Eye (tissue), 1 donor: ENCODE measurements at regions not wholly inside any gene's neighbourhood (a gene's known extent, or its start where the extent isn't known, plus 50 kb on each side); places are given as distances from the start of the nearest gene placed in this dataset.

ENCODE experiments used
- DNase-seq: peaks from one replicate; pipeline ENCODE4 v3.0.0-alpha.2; 2015

DNA sequence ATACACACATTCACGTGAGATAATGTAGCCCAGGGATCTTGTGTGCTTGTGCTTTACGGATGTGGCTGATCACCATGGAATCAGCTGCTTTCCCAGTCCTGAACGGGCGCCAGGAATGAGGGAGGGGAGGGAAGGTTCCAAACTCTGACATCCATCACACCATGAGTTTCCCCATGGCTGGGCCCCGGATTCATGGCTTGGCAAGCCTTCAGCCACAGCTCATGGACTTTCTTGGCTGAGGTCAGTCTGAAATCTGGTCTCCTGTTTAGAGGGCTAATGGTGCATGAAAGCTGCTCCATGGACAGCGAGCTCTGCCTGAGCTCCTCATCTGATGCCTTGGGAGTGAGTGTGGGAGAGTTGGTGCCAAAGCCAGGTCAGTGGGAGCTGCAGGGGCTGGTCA is 767.6 kb upstream of the EEF2KMT start:
- DNase-seq: no peak

DNA sequence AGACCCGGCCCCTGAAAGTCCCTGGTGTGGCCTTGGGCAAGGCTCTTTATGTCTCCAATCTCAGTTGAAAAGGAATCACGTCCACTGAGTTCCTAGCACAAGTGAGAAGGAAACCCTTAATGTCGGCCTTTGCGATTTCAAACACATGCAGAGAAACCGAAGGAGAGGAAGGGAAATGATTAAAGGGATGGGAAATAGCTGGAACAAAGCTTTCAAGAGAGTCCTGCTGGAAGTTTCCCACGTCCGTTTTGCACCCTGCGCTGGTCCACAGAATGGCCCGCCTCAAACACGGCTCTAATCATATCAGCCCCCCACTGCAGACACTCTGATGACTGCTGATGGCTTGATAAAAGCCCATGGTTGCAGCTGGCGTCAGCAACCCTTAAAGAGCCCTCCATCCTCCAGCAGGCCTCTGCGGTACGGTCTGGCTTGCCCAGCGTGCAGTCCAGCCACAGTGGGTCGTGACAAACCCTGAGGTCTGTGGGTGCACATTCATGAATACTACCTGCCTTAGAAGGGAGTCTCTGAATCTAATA is 765.5 kb upstream of the EEF2KMT start:
- DNase-seq: no peak

GRCh38 chr16:5862103-5862840 is 764.7 kb upstream of the EEF2KMT start:
- DNase-seq: no peak

DNA sequence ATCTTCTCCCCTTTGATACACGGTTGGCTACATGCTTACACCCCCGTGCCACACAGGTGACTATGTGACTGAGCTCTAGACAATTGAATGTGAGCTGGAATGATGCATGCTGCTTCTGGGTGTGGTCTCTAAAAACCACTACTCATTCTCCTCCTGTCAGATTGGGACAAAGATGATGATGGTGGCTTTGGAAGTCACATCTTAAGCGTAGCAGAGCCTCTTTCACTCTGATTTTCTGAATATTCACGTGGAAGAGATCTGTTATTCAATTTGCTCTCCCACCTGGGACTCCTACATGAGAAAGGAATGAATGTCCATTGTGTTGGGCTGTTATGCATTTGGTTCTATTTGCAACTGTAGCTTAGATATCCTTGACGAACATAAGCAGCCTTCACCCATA is 763.6 kb upstream of the EEF2KMT start:
- DNase-seq: no peak

DNA sequence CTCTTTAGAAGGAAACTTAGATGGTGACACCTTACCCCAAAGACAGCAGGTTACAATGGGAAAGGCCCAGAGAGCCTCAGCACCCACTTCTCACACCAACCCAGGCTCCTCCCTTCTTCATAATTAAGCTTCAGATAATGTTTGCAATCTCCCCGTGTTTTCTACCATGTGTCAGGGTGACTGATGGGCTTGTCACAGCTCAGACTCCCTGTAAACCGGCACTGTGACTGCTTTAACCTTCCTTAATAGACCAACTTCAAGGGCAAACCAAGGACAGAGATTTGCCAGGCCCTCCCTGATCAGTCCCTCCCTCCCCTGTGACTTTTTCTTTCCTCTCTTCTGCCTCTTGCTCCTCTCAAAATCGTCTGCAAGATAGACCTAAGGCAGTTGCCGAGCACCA is 760.6 kb upstream of the EEF2KMT start:
- DNase-seq: no peak

- DNase-seq: no peak
These were observed 756.4 kb upstream of the EEF2KMT start for GRCh38 chr16:5854027-5854426.

DNA sequence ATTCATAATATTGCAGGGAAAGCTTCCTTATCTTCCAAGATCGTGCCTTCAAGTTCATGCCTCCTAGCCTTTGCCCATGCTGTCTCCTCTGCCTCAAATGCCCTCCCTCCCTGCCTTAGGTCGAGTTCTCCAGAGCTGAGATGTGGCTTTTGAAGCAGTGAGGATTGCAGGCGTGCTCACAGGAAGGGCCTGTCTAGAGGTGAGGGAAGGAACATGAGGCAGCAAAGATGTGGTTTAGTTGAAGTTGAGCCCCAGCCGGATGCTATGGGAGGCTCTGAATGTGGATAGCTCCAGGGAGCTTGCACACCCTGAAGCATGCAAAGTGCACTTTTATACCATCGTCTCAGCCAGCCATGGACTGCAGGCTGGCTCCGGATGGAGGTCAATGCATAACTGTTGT is 754.6 kb upstream of the EEF2KMT start:
- no peak for DNase-seq

- no peak for DNase-seq
These were observed 753.9 kb upstream of the EEF2KMT start for GRCh38 chr16:5851393-5851982.

DNA sequence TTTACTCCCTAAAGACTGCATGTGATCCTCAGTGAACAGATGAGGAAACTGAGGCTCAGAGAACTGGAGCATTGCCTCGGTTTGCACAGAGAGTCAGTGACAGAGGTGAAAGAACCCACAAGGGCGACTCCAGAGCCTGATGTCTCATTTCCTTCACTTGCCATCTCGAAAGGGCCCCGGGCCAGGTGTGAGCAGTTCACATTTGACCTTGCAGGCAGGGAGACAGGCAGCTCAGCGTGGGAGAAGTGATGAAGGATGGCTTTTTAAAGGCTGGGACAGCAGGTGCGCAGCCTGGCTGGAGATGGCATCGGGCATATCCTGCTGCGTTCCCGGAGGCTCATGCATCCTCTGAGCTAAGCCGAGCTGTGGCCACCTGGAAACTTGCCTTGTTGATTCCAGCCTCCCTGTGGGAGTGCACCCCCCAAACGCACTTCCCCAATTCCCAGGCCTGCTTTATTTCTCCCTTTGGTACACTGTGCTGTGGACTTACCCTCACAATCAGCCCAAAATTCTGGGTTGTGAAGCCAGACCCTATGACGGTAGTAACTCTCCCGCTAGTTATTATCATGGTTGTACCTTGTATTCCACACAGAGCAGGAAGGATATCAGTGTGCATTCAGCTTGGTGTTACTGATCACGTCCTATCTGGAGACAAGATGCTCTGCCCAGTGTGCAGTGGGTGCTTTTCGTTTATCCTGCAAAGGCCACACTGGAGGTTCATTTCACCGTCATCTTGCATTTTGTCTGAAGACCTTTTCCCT is 753.2 kb upstream of the EEF2KMT start:
- no peak for DNase-seq

GRCh38 chr16:5845046-5845445 is 747.5 kb upstream of the EEF2KMT start:
- DNase-seq: no peak

GRCh38 chr16:5841974-5842373 is 744.4 kb upstream of the EEF2KMT start:
- no peak for DNase-seq

DNA sequence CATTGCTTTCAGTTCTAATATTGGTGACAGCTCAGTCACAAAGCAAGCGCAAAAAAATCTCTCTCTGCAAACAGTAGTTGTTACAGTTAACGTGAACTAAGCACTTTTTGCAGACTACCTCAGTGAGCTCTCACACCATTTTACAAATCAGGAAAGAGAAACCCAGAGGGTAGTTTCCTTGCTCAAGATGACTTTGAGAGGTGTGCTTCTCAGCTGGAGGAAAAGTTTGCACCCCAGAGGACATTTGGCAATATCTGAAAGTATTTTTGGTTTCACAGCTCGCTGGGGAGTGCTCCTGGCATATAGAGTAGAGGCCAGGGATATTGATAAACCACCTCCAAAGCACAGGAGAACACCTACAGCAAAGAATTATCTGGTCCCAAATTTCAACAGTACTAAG is 741.1 kb upstream of the EEF2KMT start:
- DNase-seq: no peak

DNA sequence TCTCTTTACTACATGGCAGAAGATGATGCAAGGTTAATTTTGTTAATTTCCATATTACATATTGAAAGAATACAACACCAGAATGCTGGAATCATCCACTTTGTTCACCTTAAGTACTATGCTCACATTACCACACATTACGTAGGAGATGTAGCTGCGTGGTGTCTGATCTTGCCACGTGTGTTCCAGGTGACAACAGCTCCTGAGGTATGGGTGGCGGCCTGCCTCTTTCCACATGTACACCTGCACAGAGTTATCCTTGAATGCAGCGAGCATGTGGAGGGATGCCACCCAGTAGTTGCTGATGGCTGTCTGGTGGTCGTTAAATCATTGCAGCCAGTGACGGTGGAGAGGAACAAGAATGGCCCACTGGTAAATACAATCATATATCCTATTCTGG is 740.5 kb upstream of the EEF2KMT start:
- DNase-seq: no peak

DNA sequence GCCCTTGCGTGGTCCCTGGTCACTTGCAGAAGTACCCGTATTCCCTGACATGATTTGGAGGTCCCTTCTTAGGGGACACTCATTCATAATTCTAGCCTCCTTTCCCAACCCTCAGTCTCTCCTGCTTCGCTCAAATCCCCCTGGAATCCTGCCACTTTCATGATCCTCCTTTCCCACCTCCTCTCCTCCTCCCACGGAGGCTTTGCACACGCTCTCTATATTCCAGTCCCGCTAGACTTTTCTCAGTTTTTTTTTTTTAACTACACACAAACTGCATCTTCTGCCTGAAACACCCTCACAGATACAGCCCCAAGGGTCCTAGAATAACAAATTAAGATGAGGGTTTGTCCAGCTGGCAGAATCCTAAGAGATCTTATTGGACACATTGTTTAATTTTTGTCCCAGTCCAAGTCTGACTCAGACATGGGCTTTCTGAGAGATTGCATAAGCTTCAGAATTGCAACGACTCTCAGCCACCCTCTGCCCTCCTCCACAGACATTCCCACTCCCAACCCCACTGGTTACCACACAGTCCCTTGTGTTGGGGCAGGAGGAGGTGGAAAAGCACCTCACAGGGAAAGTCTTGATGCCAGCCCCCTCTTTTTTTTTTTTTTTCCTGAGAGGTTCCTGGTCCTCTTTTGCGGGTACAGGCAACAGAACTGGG is 739.5 kb upstream of the EEF2KMT start:
- DNase-seq: no peak

GRCh38 chr16:5835876-5836275 is 738.3 kb upstream of the EEF2KMT start:
- DNase-seq: no peak

DNA sequence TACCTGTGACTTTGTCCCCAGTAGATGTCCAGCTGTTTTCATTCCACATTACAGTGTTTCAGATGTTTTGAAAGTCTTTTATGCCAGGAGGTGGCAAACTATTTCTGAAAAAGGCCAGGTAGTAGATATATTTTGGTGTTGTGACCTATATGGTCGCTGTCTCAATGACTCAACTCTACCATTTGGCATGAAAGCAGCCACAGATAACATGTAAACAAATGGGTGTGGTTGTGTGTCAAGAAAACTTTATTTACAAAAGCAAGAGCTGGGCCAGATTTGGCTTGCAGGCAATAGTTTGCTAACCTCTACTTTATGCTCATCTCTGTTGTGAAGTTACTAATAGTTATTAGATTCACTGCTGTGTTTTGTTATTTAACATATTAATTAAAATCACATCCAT is 728.7 kb upstream of the EEF2KMT start:
- no peak for DNase-seq

- DNase-seq: no peak
These were observed 722.9 kb upstream of the EEF2KMT start for GRCh38 chr16:5820472-5820871.

DNA sequence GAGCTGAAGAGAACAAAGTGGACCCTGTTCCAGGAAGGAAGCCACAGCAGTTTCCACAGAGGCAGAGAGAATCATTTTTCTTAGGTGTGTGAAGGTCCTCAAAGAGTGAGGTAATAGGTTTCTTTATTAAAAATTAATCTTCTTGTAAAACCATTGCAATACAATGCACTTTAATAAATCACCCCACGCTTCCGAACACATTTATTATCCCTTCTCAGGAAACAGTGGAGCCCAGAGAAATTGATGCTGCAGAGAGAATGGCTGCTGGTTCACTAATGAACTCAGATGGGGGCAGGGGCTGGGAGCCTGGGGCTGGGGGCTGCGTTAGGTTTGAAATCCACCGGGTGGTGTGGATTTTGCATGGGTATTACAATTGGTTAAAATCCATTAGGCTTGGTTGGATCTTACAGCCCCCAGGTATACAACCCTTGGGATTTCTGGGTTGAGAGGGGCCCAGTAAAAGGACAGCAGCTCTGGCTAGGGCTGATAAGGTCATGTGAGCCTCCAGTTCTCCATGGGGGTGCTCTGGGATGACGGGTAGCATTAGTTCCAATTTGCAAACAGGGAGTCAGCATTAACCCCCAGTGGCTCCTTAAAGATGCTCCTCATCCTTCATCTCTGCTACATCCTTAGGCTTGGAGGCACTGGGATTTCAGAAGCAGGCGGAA is 718.1 kb upstream of the EEF2KMT start:
- DNase-seq: no peak

- no peak for DNase-seq
These were observed 703.8 kb upstream of the EEF2KMT start for GRCh38 chr16:5801396-5801795.

DNA sequence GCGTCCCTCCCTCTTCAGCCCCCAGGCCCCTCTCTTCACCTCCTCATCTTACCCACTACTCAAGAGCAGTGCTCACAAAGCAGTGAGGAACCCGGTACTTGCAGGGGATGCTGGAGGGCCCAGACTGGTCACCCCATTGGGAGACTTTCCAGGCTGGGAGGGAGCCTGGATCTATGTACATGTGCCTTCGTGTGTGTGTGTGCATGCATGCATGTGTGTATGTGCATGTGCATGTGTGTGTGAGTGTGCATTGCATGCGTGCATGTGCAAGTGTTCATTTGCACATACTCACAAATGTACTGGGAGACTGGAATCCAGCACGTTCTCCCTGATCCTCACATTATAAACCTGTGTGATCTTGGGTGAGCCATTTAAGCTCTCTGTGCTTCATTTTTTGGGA is 696.0 kb upstream of the EEF2KMT start:
- DNase-seq: no peak

DNA sequence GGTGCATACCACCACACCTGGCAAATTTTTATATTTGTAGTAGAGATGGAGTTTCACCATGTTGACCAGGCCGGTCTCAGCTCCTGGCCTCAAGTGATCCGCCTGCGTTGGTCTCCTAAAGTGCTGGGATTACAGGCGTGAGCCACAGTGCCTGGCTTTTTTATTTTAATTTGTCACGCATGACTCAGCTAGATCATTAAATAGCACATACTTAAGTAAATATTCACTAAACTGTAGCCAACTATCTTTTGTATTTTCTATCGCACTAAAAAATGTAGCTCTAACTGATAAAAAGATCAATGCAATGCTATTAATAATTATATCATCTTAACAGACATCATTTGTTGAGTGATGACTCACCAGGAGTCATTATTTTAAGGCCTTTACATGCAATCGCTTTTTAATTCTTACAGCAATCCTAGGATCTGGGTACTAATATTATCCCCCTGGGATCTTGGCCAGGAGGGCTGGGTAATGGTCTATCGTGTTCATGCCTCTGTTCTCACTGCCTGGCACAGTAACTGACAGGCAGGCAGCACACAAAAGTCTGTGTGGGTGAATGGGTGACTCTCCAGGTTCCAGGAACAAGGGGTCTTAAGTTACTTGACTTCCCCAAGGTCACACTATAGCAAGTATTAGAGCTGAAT is 693.5 kb upstream of the EEF2KMT start:
- DNase-seq: no peak

DNA sequence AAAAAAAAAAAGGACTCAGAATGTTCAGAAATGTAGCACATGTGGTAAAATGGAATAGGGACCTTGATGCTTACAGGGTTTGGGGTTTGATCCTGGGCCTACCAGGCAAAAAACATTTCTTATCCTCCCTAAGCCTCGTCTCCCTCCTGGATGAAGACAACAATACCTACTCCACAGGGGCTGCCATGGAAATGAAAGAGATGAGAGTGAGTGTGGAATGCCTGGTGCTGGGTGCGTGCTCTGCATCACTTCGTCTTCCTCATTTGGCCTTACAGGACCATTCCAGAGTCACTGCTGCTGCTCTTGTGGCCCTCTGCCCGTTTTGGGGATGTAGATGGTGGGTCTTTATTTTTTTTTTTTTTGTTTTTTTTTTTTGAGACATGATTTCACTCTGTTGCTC is 692.9 kb upstream of the EEF2KMT start:
- no peak for DNase-seq
